Sigmoid colon (tissue), 6 donors: ENCODE measurements at regions not wholly inside any gene's neighbourhood (a gene's known extent, or its start where the extent isn't known, plus 50 kb on each side); places are given as distances from the start of the nearest gene placed in this dataset.

Experiments used
- DNase-seq: peaks from one replicate; pipeline ENCODE4 v3.0.0-alpha.2; 2019
- H3K27ac ChIP-seq, 4 donors: fragments of 200-600 bp; sonication (generic); one replicate each; pipeline ENCODE4 v1.5.1; 2016 to 2019; ENCODE audit warnings: mild to moderate bottlenecking in 1 of 4
- H3K27me3 ChIP-seq, 3 donors: fragments of 200-600 bp; sonication (generic); one replicate each; pipeline ENCODE4 v1.5.1; 2019; ENCODE audit warnings: mild to moderate bottlenecking in 1 of 3
- H3K36me3 ChIP-seq, 4 donors: fragments of 200-600 bp; sonication (generic); one replicate each; pipeline ENCODE4 v1.5.1; 2016 to 2019
- H3K4me1 ChIP-seq, 4 donors: fragments of 200-600 bp; sonication (generic); one replicate each; pipeline ENCODE4 v1.5.1; 2017 to 2019
- H3K4me3 ChIP-seq, 4 donors: fragments of 200-600 bp; sonication (generic); one replicate each; pipeline ENCODE4 v1.5.1; 2017 to 2019; ENCODE audit warnings: mild to moderate bottlenecking in 2 of 4, moderate library complexity in 1 of 4
- H3K9me3 ChIP-seq, 4 donors: fragments of 200-600 bp in 3 of 4; sonication (generic) in 3 of 4; one replicate each; pipeline versions ENCODE4 v1.5.1 to v1.6.1; 2013 to 2019
- EP300 ChIP-seq, 4 donors: sonication (generic); formaldehyde crosslinking; IDR thresholded peaks; one replicate each; pipeline ENCODE4 v1.6.1; 2017; ENCODE audit warnings: antibody characterized with exemption in 4 of 4
- POLR2A ChIP-seq, 2 donors: fragments of 450-650 bp; IDR thresholded peaks; one replicate each; pipeline ENCODE4 v1.6.1; 2016; ENCODE audit warnings: antibody characterized with exemption in 2 of 2, mild to moderate bottlenecking in 2 of 2, moderate library complexity in 2 of 2
- POLR2AphosphoS5 ChIP-seq, 4 donors: sonication (generic); formaldehyde crosslinking; IDR thresholded peaks; one replicate each; pipeline ENCODE4 v1.6.1; 2017; ENCODE audit warnings: antibody characterized with exemption in 4 of 4
- WGBS, 2 donors: extraction: QIAGEN DNeasy Blood & Tissue Kit; methylation state at CpG; one replicate each; pipeline ENCODE4 v1.1.7; 2013; 5-methylcytosine and 5-hydroxymethylcytosine counted together
- intact Hi-C: fragments of 100-400 bp; cut with DNase I; formaldehyde crosslinking; loops from one replicate; pipeline ENCODE4 v1.15.1; 2023
- TF ChIP-seq, protein P1 (sequence below), 4 experiments: fragments of 450-650 bp in 3 of 4; fragments of 200-600 bp in 1 of 4; IDR thresholded peaks; one replicate each; pipeline ENCODE4 v1.5.1; 2016 to 2019; ENCODE audit warnings: antibody characterized with exemption in 4 of 4, mild to moderate bottlenecking in 3 of 4, moderate library complexity in 2 of 4
- donor health status: healthy with polysubstance abuse.
- donor health status: healthy.

DNA sequence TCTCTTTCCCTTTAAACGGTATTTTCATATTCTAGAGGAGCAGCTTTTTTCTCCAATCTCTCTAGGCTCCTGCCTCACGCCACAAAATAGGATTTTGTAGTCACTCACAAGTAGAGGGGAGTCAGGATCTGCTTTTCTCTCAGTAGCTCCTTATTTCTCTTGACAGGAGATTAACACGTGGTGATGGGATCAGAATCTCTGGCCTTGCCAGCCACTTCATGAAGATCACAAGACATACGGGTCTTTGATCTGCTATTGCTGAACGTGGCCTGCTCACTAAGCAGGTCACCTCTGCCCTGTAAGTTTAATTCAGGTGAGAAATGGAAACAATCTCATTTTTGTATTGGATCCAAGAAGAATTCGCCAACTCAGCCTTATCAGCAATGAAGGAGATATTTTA is 257.5 kb downstream of the DIRAS2 start:
- Histone ChIP-seq H3K9me3 (no peaks in the 10 kb centered on the region), H3K4me1 (no peaks in the 10 kb centered on the region), H3K36me3 (no peaks in the 10 kb centered on the region), H3K27me3 (no peaks in the 10 kb centered on the region), H3K4me3 (no peak overlapping the region), H3K27ac (no peak overlapping the region)
- WGBS, 2 donors = 62 to 76% methylated on average over 6 of the region's 6 CpGs
- intact Hi-C loops = no loop called here
- no peak for DNase-seq
- TF ChIP-seq, protein P1, sequence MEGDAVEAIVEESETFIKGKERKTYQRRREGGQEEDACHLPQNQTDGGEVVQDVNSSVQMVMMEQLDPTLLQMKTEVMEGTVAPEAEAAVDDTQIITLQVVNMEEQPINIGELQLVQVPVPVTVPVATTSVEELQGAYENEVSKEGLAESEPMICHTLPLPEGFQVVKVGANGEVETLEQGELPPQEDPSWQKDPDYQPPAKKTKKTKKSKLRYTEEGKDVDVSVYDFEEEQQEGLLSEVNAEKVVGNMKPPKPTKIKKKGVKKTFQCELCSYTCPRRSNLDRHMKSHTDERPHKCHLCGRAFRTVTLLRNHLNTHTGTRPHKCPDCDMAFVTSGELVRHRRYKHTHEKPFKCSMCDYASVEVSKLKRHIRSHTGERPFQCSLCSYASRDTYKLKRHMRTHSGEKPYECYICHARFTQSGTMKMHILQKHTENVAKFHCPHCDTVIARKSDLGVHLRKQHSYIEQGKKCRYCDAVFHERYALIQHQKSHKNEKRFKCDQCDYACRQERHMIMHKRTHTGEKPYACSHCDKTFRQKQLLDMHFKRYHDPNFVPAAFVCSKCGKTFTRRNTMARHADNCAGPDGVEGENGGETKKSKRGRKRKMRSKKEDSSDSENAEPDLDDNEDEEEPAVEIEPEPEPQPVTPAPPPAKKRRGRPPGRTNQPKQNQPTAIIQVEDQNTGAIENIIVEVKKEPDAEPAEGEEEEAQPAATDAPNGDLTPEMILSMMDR (IDR thresholded peaks at IDR 0.05) = no peak
- TF ChIP-seq POLR2AphosphoS5 (IDR thresholded peaks at IDR 0.05) = no peak
- TF ChIP-seq EP300 (IDR thresholded peaks at IDR 0.05) = no peak
- TF ChIP-seq POLR2A (IDR thresholded peaks at IDR 0.05) = no peak

DNA sequence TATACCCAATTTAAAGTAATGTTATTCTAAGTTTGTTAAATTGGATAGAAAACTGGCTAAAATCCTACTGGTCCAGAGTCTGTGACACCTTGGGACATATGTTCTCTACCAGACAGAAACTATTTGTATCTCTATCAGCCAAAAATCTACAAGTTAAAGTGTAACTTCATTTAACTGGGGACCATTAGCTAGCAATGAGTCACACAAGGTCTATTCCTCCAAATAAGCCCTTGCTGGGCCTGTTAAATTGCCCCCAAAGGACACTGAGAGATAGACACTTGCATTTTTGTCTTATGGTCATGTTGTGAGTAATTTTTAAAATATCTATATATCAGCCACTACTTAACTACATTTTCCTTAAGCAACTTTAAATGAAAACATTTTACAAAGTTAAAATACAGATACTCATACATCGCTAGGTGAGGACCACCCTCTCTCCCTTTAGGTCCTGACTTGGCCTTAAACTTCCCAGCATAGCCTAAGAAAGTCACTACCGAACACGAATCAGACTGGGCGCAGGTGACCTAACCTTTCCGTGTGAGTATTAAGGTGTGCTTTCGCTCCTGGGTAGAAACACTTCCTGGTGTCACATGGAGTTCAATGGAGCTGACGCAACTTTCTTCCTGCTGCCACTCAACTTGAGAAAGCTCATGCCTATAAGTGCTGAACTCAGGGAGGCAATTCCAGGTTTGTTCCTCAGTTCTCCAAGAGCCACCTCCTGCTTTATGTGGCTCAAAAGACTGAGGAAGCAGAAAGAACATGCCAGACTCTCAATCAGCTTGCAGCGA is 249.1 kb downstream of the DIRAS2 start:
- 96 to 97% methylated on average over 8 of the region's 8 CpGs for WGBS, 2 donors
- no peaks in the 10 kb centered on the region for H3K27me3 ChIP-seq
- TF ChIP-seq, protein P1 (IDR thresholded peaks at IDR 0.05) = no peak
- TF ChIP-seq EP300 (IDR thresholded peaks at IDR 0.05) (no peak), POLR2A (IDR thresholded peaks at IDR 0.05) (no peak)
- DNase-seq = no peak
- no peaks in the 10 kb centered on the region for H3K4me1 ChIP-seq
- H3K27ac ChIP-seq = no peak overlapping the region
- H3K9me3 ChIP-seq = no peaks in the 10 kb centered on the region
- intact Hi-C loops = no loop called here
- no peak overlapping the region for H3K4me3 ChIP-seq
- no peaks in the 10 kb centered on the region for H3K36me3 ChIP-seq

DNA sequence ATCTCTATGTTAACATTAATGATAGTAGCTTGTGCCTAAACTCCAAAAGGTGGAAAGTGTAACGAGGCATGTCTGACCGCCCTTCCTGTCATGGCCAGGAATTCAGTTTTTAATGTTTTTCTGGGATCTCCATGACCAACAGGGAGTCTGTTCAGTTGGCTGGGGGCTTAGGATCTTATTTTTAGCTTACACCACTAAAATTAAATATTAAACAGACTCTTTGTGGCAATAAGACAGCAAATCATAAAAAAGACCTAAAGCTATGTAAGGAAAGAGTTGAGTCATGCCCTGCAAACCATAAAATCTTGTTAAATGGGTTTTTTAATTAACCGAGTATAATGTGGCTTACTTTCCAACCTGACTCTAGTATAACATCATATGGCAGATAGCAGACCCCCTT is 247.8 kb downstream of the DIRAS2 start:
- no peaks in the 10 kb centered on the region for H3K9me3 ChIP-seq
- no peaks in the 10 kb centered on the region for H3K27me3 ChIP-seq
- 65 to 81% methylated on average over 3 of the region's 3 CpGs for WGBS, 2 donors
- no peaks in the 10 kb centered on the region for H3K4me1 ChIP-seq
- no peak for TF ChIP-seq POLR2AphosphoS5 (IDR thresholded peaks at IDR 0.05)
- no peak for TF ChIP-seq EP300 (IDR thresholded peaks at IDR 0.05)
- TF ChIP-seq, protein P1 (IDR thresholded peaks at IDR 0.05) = no peak
- no peak overlapping the region for H3K27ac ChIP-seq
- no peak for DNase-seq
- intact Hi-C loops = no loop called here
- H3K36me3 ChIP-seq = no peaks in the 10 kb centered on the region
- H3K4me3 ChIP-seq = no peak overlapping the region

DNA sequence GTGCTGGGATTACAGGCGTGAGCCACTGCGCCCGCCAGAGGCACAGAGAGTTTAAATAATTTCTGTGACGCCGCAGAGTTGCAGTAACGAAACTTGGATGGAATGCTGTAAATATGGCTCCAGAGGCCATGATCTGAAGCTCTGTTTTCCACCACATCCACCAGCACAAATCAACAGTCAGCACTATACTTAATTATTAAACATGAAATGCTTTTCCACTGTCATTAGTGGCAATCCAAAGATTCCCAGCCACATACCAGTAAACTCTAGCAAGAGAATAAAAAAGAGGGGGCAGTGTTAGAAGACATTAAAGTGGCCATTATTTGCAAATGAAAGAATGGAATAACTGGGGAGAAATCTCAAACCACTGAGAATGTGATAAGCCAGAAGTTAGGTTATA is 242.5 kb downstream of the DIRAS2 start:
- Histone ChIP-seq H3K9me3 (no peaks in the 10 kb centered on the region), H3K4me1 (no peaks in the 10 kb centered on the region), H3K36me3 (no peaks in the 10 kb centered on the region), H3K27ac (no peak overlapping the region), H3K4me3 (no peak overlapping the region), H3K27me3 (no peaks in the 10 kb centered on the region)
- TF ChIP-seq EP300 (IDR thresholded peaks at IDR 0.05) (no peak), POLR2AphosphoS5 (IDR thresholded peaks at IDR 0.05) (no peak), POLR2A (IDR thresholded peaks at IDR 0.05) (no peak)
- TF ChIP-seq, protein P1 (IDR thresholded peaks at IDR 0.05) = no peak
- 89 to 95% methylated on average over 6 of the region's 6 CpGs for WGBS, 2 donors
- no peak for DNase-seq
- intact Hi-C loops = no loop called here

DNA sequence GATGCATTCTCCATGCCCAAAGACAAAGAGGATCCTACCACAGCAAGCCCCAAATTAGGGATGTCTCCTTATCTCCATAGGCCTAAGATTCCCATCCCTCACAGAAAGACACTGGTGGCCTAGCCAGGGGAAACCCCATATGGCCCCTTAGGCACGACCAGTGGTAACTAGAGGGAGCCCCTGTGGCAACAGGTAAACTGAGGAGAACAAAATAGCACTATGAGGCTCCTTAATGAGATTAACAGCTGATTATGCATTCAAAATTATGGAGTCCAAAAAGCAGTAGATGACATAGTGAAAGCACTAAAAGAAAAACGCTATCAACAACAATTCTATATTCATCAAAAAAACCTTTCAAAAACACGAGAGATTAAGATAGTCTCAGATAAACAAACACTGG is 234.0 kb downstream of the DIRAS2 start:
- no peaks in the 10 kb centered on the region for H3K4me1 ChIP-seq
- no peak overlapping the region for H3K27ac ChIP-seq
- H3K9me3 ChIP-seq = peaks cover 0 to 5% (median 0%) of the 10 kb centered on the region in 4 donors
- H3K36me3 ChIP-seq = no peaks in the 10 kb centered on the region
- H3K27me3 ChIP-seq = no peaks in the 10 kb centered on the region
- intact Hi-C loops = no loop called here
- no peak overlapping the region for H3K4me3 ChIP-seq
- no peak for DNase-seq
- TF ChIP-seq EP300 (IDR thresholded peaks at IDR 0.05) (no peak), POLR2AphosphoS5 (IDR thresholded peaks at IDR 0.05) (no peak), POLR2A (IDR thresholded peaks at IDR 0.05) (no peak)
- TF ChIP-seq, protein P1 (IDR thresholded peaks at IDR 0.05) = no peak
- 79 to 83% methylated on average over 3 of the region's 3 CpGs for WGBS, 2 donors
